NCI-H1048 (cell line): ENCODE measurements at regions not wholly inside any gene's neighbourhood (a gene's known extent, or its start where the extent isn't known, plus 50 kb on each side); places are given as distances from the start of the nearest gene placed in this dataset.
"Not testable (repeated sequence)": the region's sequence is repeated elsewhere in the genome, so short reads cannot be mapped to it uniquely, and the experiment has no call there.

Source experiments
- DNase-seq: peaks from one replicate; lab custom pipeline; 2025; lab: John Stamatoyannopoulos, UW

DNA sequence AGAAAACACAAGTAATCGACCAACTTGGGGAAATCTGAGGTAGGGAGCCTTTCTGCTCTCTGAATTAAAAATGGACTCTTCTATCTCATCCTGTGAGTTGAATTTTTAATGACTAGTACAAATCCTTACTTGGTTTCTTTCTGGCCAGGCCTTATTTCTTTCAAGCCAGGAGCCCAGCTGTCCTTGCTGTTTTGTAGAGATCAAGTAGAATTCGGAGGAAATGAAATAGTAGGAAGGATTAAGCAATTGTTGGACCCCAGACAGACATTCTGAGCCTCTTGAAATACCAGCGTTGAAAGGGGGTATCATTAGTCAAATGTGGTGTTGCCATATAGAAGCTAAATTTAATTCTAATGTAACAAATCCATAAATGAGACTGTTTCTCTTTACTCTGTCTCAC lies 53.7 kb upstream of the SMIM15 start:
- DNase-seq = no peak

DNA sequence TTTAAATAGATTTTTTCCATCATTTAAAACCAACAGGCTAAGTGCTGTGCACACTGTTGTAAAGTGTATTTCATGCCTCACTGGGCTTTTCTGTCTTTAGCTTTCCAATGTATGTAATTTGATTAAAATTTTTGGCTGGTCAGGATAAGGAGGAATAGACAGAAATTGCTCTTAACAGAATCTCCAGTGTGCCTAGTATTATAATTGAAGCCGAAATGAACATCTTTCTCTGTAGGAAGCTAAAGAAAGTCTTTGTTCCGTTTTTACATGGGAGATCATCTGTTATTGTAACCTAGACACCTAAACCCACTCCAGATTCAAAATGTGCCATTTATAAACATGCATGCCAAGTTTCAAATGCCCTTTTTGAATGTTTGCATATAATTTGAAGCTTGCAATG lies 54.5 kb upstream of the SMIM15 start:
- no peak for DNase-seq

- no peak for DNase-seq
Observed at GRCh38 chr5:61217214-61217613, 54.9 kb upstream of the SMIM15 start.

- DNase-seq = no peak
Observed at GRCh38 chr5:61228229-61228628, 66.0 kb upstream of the SMIM15 start.

- DNase-seq = no peak
Observed at GRCh38 chr5:61228691-61229280, 66.5 kb upstream of the SMIM15 start.

GRCh38 chr5:61229416-61229815 lies 67.1 kb upstream of the SMIM15 start:
- no peak for DNase-seq

DNA sequence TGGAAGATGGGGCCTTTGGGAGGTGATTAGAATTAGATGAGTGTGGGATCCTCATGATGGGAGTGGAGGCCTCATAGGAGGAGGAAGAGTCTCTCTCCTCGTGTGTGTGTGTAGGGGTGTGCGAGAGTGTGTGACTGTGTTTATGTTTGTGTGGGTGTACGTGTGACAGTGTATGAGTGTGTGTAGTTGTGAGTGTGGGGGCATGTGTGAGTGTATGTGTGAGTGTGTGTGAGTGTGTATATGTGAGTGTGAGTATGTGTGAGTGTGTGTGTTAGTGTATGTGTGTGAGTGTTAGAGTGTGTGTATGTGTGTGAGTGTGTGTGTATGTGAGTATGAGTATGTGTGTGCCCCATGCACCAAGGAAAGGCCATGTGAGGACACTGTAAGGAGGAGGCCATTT lies 68.2 kb upstream of the SMIM15 start:
- DNase-seq = no peak

GRCh38 chr5:61231813-61232212 lies 69.5 kb upstream of the SMIM15 start:
- DNase-seq = no peak

DNA sequence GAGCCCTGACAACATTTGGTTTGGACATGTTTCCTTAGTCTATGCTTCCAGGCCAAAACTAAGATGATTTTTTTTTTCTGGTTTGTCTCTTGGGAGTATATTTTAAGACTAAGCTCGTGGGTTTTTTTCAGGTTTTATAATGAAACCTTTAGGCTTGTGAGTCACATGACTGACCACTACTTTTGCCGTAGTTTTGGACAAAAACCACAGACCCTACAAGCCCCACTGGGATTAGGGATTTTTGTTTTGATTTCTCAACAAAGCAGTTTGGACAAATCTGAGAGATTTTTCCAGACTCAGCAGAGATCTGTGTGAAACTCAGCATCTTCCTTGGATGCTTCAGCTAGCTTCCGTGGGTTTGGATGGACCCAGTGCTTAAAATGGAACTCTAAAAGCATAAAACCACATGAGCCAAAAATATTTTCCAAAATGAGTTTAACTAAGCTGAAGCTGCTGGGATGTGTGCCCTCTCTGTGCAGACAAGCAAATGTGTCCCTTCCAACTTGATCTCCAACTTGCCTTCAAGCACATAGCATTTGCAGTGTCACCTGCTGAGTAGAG lies 70.3 kb upstream of the SMIM15 start:
- no peak for DNase-seq

- no peak for DNase-seq
Observed at GRCh38 chr5:61234019-61234418, 71.8 kb upstream of the SMIM15 start.

GRCh38 chr5:61236715-61237114 lies 74.4 kb upstream of the SMIM15 start:
- DNase-seq = not testable (repeated sequence)

- no peak for DNase-seq
Observed at GRCh38 chr5:61245486-61245885, 83.2 kb upstream of the SMIM15 start.

GRCh38 chr5:61245936-61246335 lies 83.7 kb upstream of the SMIM15 start:
- no peak for DNase-seq

- no peak for DNase-seq
Observed at GRCh38 chr5:61246768-61247307, 84.6 kb upstream of the SMIM15 start.

GRCh38 chr5:61251874-61252642 lies 80.0 kb upstream of the ZSWIM6 start:
- DNase-seq = no peak

- no peak for DNase-seq
Observed at GRCh38 chr5:61252643-61252925, 79.5 kb upstream of the ZSWIM6 start.

DNA sequence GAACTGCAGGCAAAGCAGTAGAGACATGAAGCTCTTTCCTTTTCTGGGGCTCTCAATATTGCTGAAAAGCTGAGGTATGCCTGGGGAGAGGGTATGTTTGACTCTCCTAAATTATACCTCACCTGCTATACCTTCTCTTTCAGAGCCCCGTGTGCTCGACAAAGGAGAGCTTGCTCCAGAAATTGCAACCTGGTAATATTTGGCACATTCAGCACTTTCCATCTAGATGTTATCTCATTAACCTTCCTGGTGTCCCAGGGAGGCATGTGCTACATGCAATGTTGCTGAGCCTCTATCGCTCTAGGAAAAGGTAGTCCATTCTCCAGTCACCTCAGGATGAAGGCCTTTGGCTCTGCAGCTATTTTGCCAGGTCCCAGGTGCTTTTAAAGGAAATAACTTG lies 78.5 kb upstream of the ZSWIM6 start:
- no peak for DNase-seq

DNA sequence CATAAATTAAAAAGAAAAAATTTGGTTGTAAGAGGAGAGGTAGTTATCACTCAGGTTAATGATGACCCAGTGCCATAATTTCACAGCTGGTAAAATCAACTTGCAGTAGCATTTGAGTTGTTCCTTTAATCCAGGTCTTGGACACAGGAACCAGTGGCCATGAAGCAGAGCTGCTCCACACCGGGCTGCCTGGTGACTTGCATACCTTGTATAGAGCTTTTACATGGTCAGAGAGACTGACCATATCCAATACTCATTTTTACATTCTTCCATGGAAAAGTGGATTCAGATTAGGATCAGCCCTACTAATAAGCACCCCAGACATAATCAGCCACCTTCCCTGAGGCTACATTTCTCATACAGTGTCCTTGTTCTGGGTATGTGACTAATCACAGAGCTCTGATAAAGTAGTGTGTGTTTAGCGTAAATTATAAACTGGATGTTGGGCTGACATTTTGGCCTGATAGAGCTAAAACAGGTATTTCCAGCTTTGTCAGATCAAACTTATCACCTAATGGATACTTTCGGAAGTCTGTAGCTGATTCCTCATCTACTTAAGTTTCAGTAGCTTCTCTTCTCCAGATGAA lies 77.0 kb upstream of the ZSWIM6 start:
- peak; percentile 13 for DNase-seq

DNA sequence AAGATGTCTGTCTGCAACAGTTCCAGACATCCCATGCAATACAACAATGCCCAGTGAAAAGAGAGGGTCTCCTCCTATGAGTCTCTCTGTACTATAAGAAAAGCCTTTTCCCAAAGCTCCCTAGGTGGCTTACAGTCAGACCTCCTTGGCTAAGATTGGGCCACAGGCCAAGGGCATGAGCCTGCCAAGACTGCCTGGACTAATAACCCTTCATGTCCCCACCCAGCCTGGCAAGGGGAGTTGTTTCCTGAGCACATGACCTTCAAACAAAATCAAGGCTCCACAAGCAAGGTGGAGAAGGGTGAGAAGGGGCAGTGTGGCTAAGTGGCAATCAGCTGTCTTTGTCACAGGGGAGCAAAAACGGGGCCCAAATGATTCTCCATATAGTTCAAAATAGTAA lies 75.6 kb upstream of the ZSWIM6 start:
- no peak for DNase-seq

GRCh38 chr5:61257421-61257820 lies 74.6 kb upstream of the ZSWIM6 start:
- no peak for DNase-seq

DNA sequence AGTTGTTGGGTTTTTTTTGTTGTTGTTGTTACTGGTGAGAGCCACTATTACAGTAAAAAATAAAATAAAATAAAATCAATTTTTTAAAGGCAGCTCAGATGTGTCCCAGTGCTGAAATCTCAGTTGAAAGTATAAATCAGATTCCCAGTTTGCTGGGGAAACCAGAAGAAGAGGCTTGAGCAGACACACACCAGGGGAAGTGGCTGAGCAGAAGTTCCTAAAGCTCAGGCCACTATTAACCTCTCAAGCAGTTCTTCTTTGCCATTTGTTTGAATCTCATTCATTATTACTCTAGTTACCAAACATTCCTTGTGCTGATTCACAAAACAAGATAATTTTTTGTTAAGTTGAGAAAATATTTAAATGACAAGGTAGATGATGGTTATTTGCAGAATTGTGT lies 70.9 kb upstream of the ZSWIM6 start:
- DNase-seq = no peak

- no peak for DNase-seq
Observed at GRCh38 chr5:61262080-61262479, 70.0 kb upstream of the ZSWIM6 start.

GRCh38 chr5:61263072-61263471 lies 69.0 kb upstream of the ZSWIM6 start:
- DNase-seq = no peak
